Ureter (tissue), 1 donor: ENCODE measurements at regions not wholly inside any gene's neighbourhood (a gene's known extent, or its start where the extent isn't known, plus 50 kb on each side); places are given as distances from the start of the nearest gene placed in this dataset.
"Not testable (repeated sequence)": the region's sequence is repeated elsewhere in the genome, so short reads cannot be mapped to it uniquely, and the experiment has no call there.

Experiments used
- DNase-seq: peaks from one replicate; pipeline ENCODE4 v3.0.0-alpha.2; 2020; ENCODE audit warnings: low spot score
- donor health status: DM: yes; HTN: yes; CAD: no.

- DNase-seq, result no peak
These were observed 218.9 kb upstream of the C1orf174 start for GRCh38 chr1:4118746-4119515.

- no peak for DNase-seq
These were observed 219.6 kb upstream of the C1orf174 start for GRCh38 chr1:4119516-4120220.

GRCh38 chr1:4120557-4121292, 220.7 kb upstream of the C1orf174 start:
- no peak for DNase-seq

- DNase-seq, result no peak
These were observed 221.2 kb upstream of the C1orf174 start for GRCh38 chr1:4121293-4121684.

GRCh38 chr1:4121834-4122512, 221.9 kb upstream of the C1orf174 start:
- no peak for DNase-seq

GRCh38 chr1:4122513-4123160, 222.6 kb upstream of the C1orf174 start:
- DNase-seq, result no peak

- no peak for DNase-seq
These were observed 224.6 kb upstream of the C1orf174 start for GRCh38 chr1:4124631-4125145.

- DNase-seq, result no peak
These were observed 226.2 kb upstream of the C1orf174 start for GRCh38 chr1:4126251-4126650.

- DNase-seq, result no peak
These were observed 226.9 kb upstream of the C1orf174 start for GRCh38 chr1:4126731-4127591.

GRCh38 chr1:4127592-4128140, 227.6 kb upstream of the C1orf174 start:
- DNase-seq, result no peak

GRCh38 chr1:4128616-4129015, 228.5 kb upstream of the C1orf174 start:
- DNase-seq, result no peak

- no peak for DNase-seq
These were observed 229.6 kb upstream of the C1orf174 start for GRCh38 chr1:4129693-4130092.

GRCh38 chr1:4130096-4130495, 230.0 kb upstream of the C1orf174 start:
- DNase-seq, result no peak

GRCh38 chr1:4131734-4132133, 231.7 kb upstream of the C1orf174 start:
- DNase-seq, result no peak

GRCh38 chr1:4132352-4133296, 232.6 kb upstream of the C1orf174 start:
- DNase-seq, result no peak

- no peak for DNase-seq
These were observed 233.3 kb upstream of the C1orf174 start for GRCh38 chr1:4133297-4133938.

GRCh38 chr1:4133939-4134321, 233.9 kb upstream of the C1orf174 start:
- DNase-seq, result no peak

- DNase-seq, result not testable (repeated sequence)
These were observed 235.8 kb upstream of the C1orf174 start for GRCh38 chr1:4135853-4136252.
